HG03097 (cell line): ENCODE measurements at regions not wholly inside any gene's neighbourhood (a gene's known extent, or its start where the extent isn't known, plus 50 kb on each side); places are given as distances from the start of the nearest gene placed in this dataset.
"Not testable (repeated sequence)": the region's sequence is repeated elsewhere in the genome, so short reads cannot be mapped to it uniquely, and the experiment has no call there.

ENCODE experiments used
- ATAC-seq: cut with Tn5 transposase; IDR thresholded peaks from one replicate; pipeline ENCODE4 v1.9.1; 2021; ENCODE audit not compliant: unreplicated experiment, low FRiP score

GRCh38 chr11:34001557-34002064 lies 49.9 kb upstream of the CAPRIN1 start:
- no peak for ATAC-seq

GRCh38 chr11:33999393-33999792 lies 52.1 kb upstream of the CAPRIN1 start:
- no peak for ATAC-seq

GRCh38 chr11:33997584-33998251 lies 53.8 kb upstream of the CAPRIN1 start:
- ATAC-seq = no peak

GRCh38 chr11:33996498-33997454 lies 54.8 kb upstream of the CAPRIN1 start:
- ATAC-seq = peak; percentile 49

- no peak for ATAC-seq
These were observed 56.6 kb upstream of the CAPRIN1 start for GRCh38 chr11:33994937-33995336.

- ATAC-seq = not testable (repeated sequence)
These were observed 60.4 kb upstream of the CAPRIN1 start for GRCh38 chr11:33991136-33991535.

GRCh38 chr11:33990131-33990530 lies 61.4 kb upstream of the CAPRIN1 start:
- not testable (repeated sequence) for ATAC-seq

- no peak for ATAC-seq
These were observed 62.1 kb upstream of the CAPRIN1 start for GRCh38 chr11:33989461-33989860.

- no peak for ATAC-seq
These were observed 62.8 kb upstream of the CAPRIN1 start for GRCh38 chr11:33988586-33989370.

GRCh38 chr11:33987975-33988580 lies 63.5 kb upstream of the CAPRIN1 start:
- ATAC-seq = no peak

- no peak for ATAC-seq
These were observed 64.0 kb upstream of the CAPRIN1 start for GRCh38 chr11:33987545-33987944.

- ATAC-seq = not testable (repeated sequence)
These were observed 64.7 kb upstream of the CAPRIN1 start for GRCh38 chr11:33986597-33987501.

GRCh38 chr11:33984682-33985389 lies 66.7 kb upstream of the CAPRIN1 start:
- no peak for ATAC-seq

GRCh38 chr11:33982661-33983060 lies 68.9 kb upstream of the CAPRIN1 start:
- no peak for ATAC-seq

GRCh38 chr11:33980897-33981296 lies 70.6 kb upstream of the CAPRIN1 start:
- no peak for ATAC-seq

- no peak for ATAC-seq
These were observed 73.2 kb upstream of the CAPRIN1 start for GRCh38 chr11:33978376-33978775.

GRCh38 chr11:33977676-33978075 lies 73.9 kb upstream of the CAPRIN1 start:
- no peak for ATAC-seq

GRCh38 chr11:33976495-33977199 lies 74.9 kb upstream of the CAPRIN1 start:
- no peak for ATAC-seq
